GM13977 (cell line): ENCODE measurements at regions not wholly inside any gene's neighbourhood (a gene's known extent, or its start where the extent isn't known, plus 50 kb on each side); places are given as distances from the start of the nearest gene placed in this dataset.

Source experiments
- DNase-seq: peaks from one replicate; pipeline ENCODE4 v3.0.0; 2012; ENCODE audit warnings: low spot score
- in situ Hi-C: fragments of 300-500 bp; cut with MboI; formaldehyde crosslinking; loops from one replicate; pipeline ENCODE4 v1.12.0; 2022; ENCODE audit warnings: low sequenced_read_pairs, low pct_unique_long_range_greater_than_20kb, mixed read lengths, inconsistent platforms; ENCODE audit not compliant: unreplicated experiment
- TF ChIP-seq, protein P1 (sequence below): IDR thresholded peaks from 2 replicates; pipeline ENCODE4 v1.5.1; 2012; ENCODE audit warnings: mild to moderate bottlenecking, control low read depth; ENCODE audit not compliant: insufficient read depth; ENCODE audit errors: extremely low read depth, missing control alignments

DNA sequence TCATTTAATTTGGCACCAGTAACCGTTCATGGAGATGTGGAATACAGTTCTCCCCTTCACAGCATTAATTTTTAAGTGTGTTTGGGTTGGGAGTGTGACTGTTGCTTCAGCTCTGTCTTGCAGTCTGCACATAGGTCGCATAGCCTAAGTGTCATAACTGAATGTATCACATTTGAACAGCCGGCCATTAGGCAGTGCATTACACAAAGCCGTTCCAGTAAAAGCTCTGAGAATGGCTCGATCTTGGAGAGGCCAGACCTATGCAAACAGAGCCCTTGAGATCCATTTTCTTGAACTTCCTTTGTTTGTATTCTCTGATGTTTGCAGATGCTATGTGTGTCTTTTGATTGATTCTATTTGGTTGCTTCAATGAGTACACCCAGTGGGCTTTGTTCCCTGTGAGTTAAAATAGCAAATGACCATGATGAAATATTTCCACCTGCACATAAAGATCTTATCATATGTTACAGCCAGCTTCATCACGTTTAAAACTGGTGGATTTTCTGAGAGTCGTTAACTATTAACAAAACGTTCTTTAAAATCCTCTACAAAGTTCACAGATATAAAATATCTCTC, 1104.9 kb upstream of the SLC10A2 start:
- DNase-seq = no peak
- TF ChIP-seq, protein P1, sequence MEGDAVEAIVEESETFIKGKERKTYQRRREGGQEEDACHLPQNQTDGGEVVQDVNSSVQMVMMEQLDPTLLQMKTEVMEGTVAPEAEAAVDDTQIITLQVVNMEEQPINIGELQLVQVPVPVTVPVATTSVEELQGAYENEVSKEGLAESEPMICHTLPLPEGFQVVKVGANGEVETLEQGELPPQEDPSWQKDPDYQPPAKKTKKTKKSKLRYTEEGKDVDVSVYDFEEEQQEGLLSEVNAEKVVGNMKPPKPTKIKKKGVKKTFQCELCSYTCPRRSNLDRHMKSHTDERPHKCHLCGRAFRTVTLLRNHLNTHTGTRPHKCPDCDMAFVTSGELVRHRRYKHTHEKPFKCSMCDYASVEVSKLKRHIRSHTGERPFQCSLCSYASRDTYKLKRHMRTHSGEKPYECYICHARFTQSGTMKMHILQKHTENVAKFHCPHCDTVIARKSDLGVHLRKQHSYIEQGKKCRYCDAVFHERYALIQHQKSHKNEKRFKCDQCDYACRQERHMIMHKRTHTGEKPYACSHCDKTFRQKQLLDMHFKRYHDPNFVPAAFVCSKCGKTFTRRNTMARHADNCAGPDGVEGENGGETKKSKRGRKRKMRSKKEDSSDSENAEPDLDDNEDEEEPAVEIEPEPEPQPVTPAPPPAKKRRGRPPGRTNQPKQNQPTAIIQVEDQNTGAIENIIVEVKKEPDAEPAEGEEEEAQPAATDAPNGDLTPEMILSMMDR = no peak
- in situ Hi-C loops = no loop called here

- TF ChIP-seq, protein P1 = no peak
- in situ Hi-C loops = no loop called here
- DNase-seq = no peak
Observed at GRCh38 chr13:104163866-104164630, 1097.8 kb upstream of the SLC10A2 start.

DNA sequence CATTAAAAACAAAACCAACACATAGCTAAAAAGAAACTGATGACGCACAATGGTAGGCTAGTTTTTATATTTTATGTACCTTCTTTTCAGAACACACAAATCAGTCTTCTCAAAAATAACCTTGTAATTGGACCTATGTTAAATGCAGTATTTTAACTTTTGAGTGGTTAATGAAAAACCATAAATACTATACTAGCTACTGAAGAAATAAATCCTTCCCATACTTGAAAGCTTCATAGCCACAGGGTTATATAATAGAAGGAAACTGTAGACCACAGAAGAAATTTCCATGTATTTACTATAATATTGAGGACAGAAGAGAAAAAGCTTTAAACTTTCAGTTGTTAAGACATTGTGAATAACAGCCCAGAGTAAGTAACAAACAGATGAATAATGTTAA, 1094.3 kb upstream of the SLC10A2 start:
- in situ Hi-C loops = no loop called here
- no peak for DNase-seq
- TF ChIP-seq, protein P1 = no peak

DNA sequence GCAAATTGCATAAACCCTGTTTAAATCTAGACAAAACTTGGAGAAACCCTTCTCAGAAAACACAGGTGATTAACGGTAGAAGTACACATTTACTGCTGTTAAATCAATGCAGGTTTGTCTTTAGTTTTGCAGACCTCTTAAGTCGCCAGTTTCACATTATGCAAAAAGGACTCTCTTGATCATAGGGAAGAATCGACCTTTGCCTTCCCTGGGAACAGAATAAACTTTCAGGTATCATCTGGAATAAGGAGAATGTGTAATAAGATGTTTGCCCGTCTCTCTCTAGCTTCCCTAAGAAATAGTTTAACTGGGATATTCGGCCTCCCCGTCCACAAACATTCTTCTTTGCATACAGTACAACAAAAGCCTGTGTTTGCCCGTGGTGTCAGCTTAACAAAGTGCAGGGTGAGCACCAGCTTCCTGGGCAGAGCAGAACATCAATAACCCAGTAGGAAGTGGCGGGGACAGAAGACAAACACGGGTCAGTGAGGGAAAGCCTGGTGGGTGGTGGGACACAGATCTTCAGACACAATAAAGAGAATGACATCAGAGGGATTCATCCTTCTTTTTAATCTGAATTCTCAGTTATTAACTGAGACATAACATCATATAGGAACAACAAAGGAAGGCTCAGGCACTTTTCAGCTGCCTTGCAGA, 1077.7 kb upstream of the SLC10A2 start:
- no peak for DNase-seq
- in situ Hi-C loops = no loop called here
- TF ChIP-seq, protein P1 = no peak

DNA sequence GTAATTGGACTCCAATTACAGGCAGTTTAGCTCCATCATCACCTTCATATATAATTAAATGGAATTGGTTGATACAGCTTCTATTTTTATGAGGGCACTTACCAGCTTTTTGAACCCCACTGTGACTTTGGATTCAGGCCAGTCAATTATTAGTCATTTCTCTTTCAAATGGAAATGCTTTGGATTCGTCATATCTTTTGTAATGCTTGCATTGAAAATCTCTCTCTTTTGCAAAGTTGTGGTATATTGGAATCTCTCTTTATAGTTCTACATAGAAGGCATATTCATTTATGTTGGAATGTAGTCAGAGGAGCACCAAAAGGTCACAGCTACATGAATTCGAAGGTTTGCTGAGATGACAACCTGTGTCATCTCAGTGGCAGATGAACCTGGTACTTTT, 1074.3 kb upstream of the SLC10A2 start:
- TF ChIP-seq, protein P1 = no peak
- in situ Hi-C loops = no loop called here
- DNase-seq = no peak

DNA sequence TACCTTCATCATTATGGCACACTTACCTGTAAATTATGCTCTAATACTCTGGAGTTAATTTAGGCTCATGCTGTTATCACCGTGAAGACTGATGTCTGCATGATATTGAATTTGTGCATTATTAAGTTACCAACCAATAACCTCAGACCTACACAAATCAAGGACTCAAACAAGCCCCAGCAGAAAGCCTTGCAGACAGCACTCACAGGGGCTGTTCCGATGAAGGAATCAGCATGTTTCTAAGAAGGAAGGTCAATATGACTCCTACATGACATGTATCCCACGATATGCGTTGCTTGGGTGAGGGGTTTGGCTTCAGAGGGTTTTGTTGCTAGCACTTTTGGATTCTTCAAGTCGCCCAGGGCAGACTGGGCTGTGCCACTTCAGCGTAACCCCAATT, 1071.2 kb upstream of the SLC10A2 start:
- TF ChIP-seq, protein P1 = no peak
- no peak for DNase-seq
- in situ Hi-C loops = no loop called here
